Liver (tissue), 3 donors: ENCODE measurements at regions not wholly inside any gene's neighbourhood (a gene's known extent, or its start where the extent isn't known, plus 50 kb on each side); places are given as distances from the start of the nearest gene placed in this dataset.

Experiments
- ATF3 ChIP-seq: IDR thresholded peaks from 2 replicates; pipeline ENCODE4 v1.6.1; 2016; ENCODE audit warnings: antibody characterized with exemption
- CTCF ChIP-seq: fragments of 150-350 bp; IDR thresholded peaks from 2 replicates; pipeline ENCODE4 v1.5.1; 2017; ENCODE audit warnings: improper control_type of control experiment, low read depth, low read length; ENCODE audit not compliant: missing input control
- EGR1 ChIP-seq, 2 donors: IDR thresholded peaks; 2 replicates each; pipeline ENCODE4 v1.6.1; 2016 to 2018; ENCODE audit warnings: antibody characterized with exemption in 2 of 2, low read depth in 2 of 2
- FOXA1 ChIP-seq: IDR thresholded peaks from 2 replicates; pipeline ENCODE4 v1.6.1; 2016; ENCODE audit warnings: antibody characterized with exemption
- GABPA ChIP-seq, 2 donors: IDR thresholded peaks in 1 of 2; conservative IDR thresholded peaks in 1 of 2; 2 replicates each; pipeline ENCODE4 v1.6.1; 2016; ENCODE audit warnings: antibody characterized with exemption in 2 of 2, mild to moderate bottlenecking in 1 of 2, moderate library complexity in 1 of 2
- HNF4G ChIP-seq: IDR thresholded peaks from 2 replicates; pipeline ENCODE4 v1.6.1; 2016; ENCODE audit warnings: antibody characterized with exemption
- JUND ChIP-seq, 2 donors: IDR thresholded peaks; 2 replicates each; pipeline ENCODE4 v1.6.1; 2016; ENCODE audit warnings: antibody characterized with exemption in 2 of 2
- RAD21 ChIP-seq, 2 donors: IDR thresholded peaks; 2 replicates each; pipeline ENCODE4 v1.6.1; 2016; ENCODE audit warnings: antibody characterized with exemption in 2 of 2, mild to moderate bottlenecking in 2 of 2
- REST ChIP-seq: IDR thresholded peaks from 2 replicates; pipeline ENCODE4 v1.6.1; 2016; ENCODE audit warnings: antibody characterized with exemption, mild to moderate bottlenecking
- TAF1 ChIP-seq: conservative IDR thresholded peaks from 2 replicates; pipeline ENCODE4 v1.6.1; 2016; ENCODE audit warnings: antibody characterized with exemption, mild to moderate bottlenecking
- YY1 ChIP-seq: IDR thresholded peaks from 2 replicates; pipeline ENCODE4 v1.6.1; 2016; ENCODE audit warnings: antibody characterized with exemption, mild to moderate bottlenecking
- TF ChIP-seq, protein P1 (sequence below): IDR thresholded peaks from 2 replicates; pipeline ENCODE4 v1.6.1; 2016; ENCODE audit warnings: antibody characterized with exemption
- TF ChIP-seq, protein P2 (sequence below): IDR thresholded peaks from 2 replicates; pipeline ENCODE4 v1.6.1; 2016; ENCODE audit warnings: antibody characterized with exemption
- donor health status: healthy.
- donor health status: healthy.

- TF ChIP-seq CTCF: no peak
- TF ChIP-seq GABPA (IDR thresholded peaks at IDR 0.05 in 1 of 2, conservative IDR thresholded peaks at IDR 0.05 in 1 of 2): no peak
- TF ChIP-seq, protein P1, sequence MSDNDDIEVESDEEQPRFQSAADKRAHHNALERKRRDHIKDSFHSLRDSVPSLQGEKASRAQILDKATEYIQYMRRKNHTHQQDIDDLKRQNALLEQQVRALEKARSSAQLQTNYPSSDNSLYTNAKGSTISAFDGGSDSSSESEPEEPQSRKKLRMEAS: no peak
- TF ChIP-seq YY1: no peak
- no peak for TF ChIP-seq TAF1
- TF ChIP-seq RAD21 (IDR thresholded peaks at IDR 0.05): no peak
- TF ChIP-seq EGR1 (IDR thresholded peaks at IDR 0.05; ENCODE audit: low read depth in 2 of 2): no peak
- TF ChIP-seq REST: no peak
- TF ChIP-seq JUND (IDR thresholded peaks at IDR 0.05): no peak
- no peak for TF ChIP-seq ATF3
- no peak for TF ChIP-seq FOXA1
- TF ChIP-seq HNF4G: no peak
- TF ChIP-seq, protein P2, sequence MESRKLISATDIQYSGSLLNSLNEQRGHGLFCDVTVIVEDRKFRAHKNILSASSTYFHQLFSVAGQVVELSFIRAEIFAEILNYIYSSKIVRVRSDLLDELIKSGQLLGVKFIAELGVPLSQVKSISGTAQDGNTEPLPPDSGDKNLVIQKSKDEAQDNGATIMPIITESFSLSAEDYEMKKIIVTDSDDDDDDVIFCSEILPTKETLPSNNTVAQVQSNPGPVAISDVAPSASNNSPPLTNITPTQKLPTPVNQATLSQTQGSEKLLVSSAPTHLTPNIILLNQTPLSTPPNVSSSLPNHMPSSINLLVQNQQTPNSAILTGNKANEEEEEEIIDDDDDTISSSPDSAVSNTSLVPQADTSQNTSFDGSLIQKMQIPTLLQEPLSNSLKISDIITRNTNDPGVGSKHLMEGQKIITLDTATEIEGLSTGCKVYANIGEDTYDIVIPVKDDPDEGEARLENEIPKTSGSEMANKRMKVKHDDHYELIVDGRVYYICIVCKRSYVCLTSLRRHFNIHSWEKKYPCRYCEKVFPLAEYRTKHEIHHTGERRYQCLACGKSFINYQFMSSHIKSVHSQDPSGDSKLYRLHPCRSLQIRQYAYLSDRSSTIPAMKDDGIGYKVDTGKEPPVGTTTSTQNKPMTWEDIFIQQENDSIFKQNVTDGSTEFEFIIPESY: no peak
These were observed 72.6 kb upstream of the NKX1-1 start for GRCh38 chr4:1478766-1479355.
